K562 (cell line): ENCODE measurements at regions not wholly inside any gene's neighbourhood (a gene's known extent, or its start where the extent isn't known, plus 50 kb on each side); places are given as distances from the start of the nearest gene placed in this dataset.
A peak's percentile ranks its signal among the peaks of the same experiment; 100 is the strongest.

Experiments
- ATAC-seq: fragments of 200-7000 bp; cut with Tn5 transposase; 3 replicates; pipeline ENCODE4 v1.9.1; 2020; ENCODE audit warnings: moderate library complexity
- BruUV-seq: library from RNA; stranded (reverse); fragments of 400-500 nt; replicated peaks from 2 replicates; lab custom pipeline; 2021; lab: Mats Ljungman, UMichigan
- CTCF ChIA-PET: fragments of 300-600 bp; formaldehyde crosslinking; extraction: SDS; loops from one replicate; lab custom pipeline; 2021; ENCODE audit warnings: low intra/inter-chr PET ratio; lab: Yijun Ruan, JAX
- POLR2A ChIA-PET: fragments of 300-600, 350-650 bp; sonication (Branson Sonifier 250); formaldehyde crosslinking; extraction: SDS; loops from one replicate; lab custom pipeline; 2021; ENCODE audit warnings: antibody characterized with exemption, inconsistent platforms; lab: Yijun Ruan, JAX
- DNase-seq, 4 experiments: peaks; one replicate each; pipeline versions ENCODE4 v3.0.0 to v3.0.0-alpha.2; 2011 to 2018; ENCODE audit warnings: low spot score in 3 of 4, mixed read lengths in 3 of 4; ENCODE audit errors: extremely low read depth in 1 of 4
- FAIRE-seq: peaks from 2 replicates; lab custom pipeline; 2011; peaks lifted over from hg19 to GRCh38; lab: Jason Lieb, UNC
- H2AFZ ChIP-seq: 2 replicates; pipeline ENCODE4 v1.6.0; 2011; ENCODE audit warnings: low read depth, low read length, control low read depth, inconsistent platforms
- H3K27ac ChIP-seq: fragments of 200-600 bp; 3 replicates; pipeline ENCODE4 v1.8.0; 2011; ENCODE audit warnings: low read depth, mild to moderate bottlenecking, control low read depth, inconsistent platforms, low read length, moderate library complexity, mixed read lengths; ENCODE audit errors: extremely low read depth
- H3K27me3 ChIP-seq, 2 experiments: fragments of 300-600 bp in 1 of 2; 2 replicates in 1 of 2; 3 replicates in 1 of 2; pipeline versions ENCODE4 v1.6.0 to v1.8.0; 2011; ENCODE audit warnings: inconsistent platforms in 2 of 2, low read length in 2 of 2, mild to moderate bottlenecking in 1 of 2, mixed read lengths in 1 of 2, moderate library complexity in 1 of 2; ENCODE audit not compliant: control insufficient read depth in 2 of 2, insufficient read depth in 2 of 2
- H3K36me3 ChIP-seq: fragments of 300-600 bp; 3 replicates; pipeline ENCODE4 v1.8.0; 2011; ENCODE audit warnings: mild to moderate bottlenecking, low read length, inconsistent platforms; ENCODE audit not compliant: control insufficient read depth, insufficient read depth
- H3K4me1 ChIP-seq, 2 experiments: fragments of 200-600 bp in 1 of 2; replicated peaks in 1 of 2; 2 replicates in 1 of 2; 3 replicates in 1 of 2; pipeline versions ENCODE4 v1.5.1 to v1.8.0; 2011; ENCODE audit warnings: inconsistent platforms in 2 of 2, low read length in 2 of 2, mild to moderate bottlenecking in 1 of 2, mixed read lengths in 1 of 2, moderate library complexity in 1 of 2; ENCODE audit not compliant: control insufficient read depth in 2 of 2, insufficient read depth in 2 of 2
- H3K4me2 ChIP-seq: 2 replicates; pipeline ENCODE4 v1.6.1; 2011; ENCODE audit warnings: low read length, control low read depth, inconsistent platforms, mixed read lengths; ENCODE audit not compliant: insufficient read depth
- H3K4me3 ChIP-seq: fragments of 200-600 bp; sonication (generic), shearing (Covaris generic); 2 replicates; pipeline ENCODE4 v1.5.1; 2016; ENCODE audit warnings: control low read depth, inconsistent platforms
- H3K79me2 ChIP-seq: fragments of 200-600 bp; 3 replicates; pipeline ENCODE4 v1.8.0; 2011; ENCODE audit warnings: low read length, inconsistent platforms; ENCODE audit not compliant: control insufficient read depth, insufficient read depth
- H3K9ac ChIP-seq, 2 experiments: 2 replicates each; pipeline versions ENCODE4 v1.6.0 to v1.6.1; 2011; ENCODE audit warnings: low read depth in 2 of 2, low read length in 2 of 2, control low read depth in 1 of 2, inconsistent platforms in 1 of 2, mild to moderate bottlenecking in 1 of 2, mixed read lengths in 1 of 2; ENCODE audit not compliant: insufficient read depth in 1 of 2
- H3K9me1 ChIP-seq: one replicate; pipeline ENCODE4 v1.6.0; 2011; ENCODE audit warnings: inconsistent platforms, mild to moderate bottlenecking, low read length, moderate library complexity; ENCODE audit not compliant: control insufficient read depth, insufficient read depth
- H3K9me3 ChIP-seq: replicated peaks from 2 replicates; pipeline ENCODE4 v1.5.1; 2011; ENCODE audit warnings: low read depth, low read length, inconsistent platforms; ENCODE audit not compliant: control insufficient read depth, insufficient read depth
- H4K20me1 ChIP-seq: replicated peaks from 2 replicates; pipeline ENCODE4 v1.6.1; 2011; ENCODE audit warnings: low read length, inconsistent platforms, mixed read lengths; ENCODE audit not compliant: control insufficient read depth, insufficient read depth
- AFF4 ChIP-seq: sonication (generic); formaldehyde crosslinking; IDR thresholded peaks from 2 replicates; pipeline ENCODE4 v1.8.0; 2023; ENCODE audit warnings: mild to moderate bottlenecking, missing genetic modification reagents
- CEBPB ChIP-seq: fragments of 450-650 bp; IDR thresholded peaks from 2 replicates; pipeline ENCODE4 v1.6.1; 2016; ENCODE audit warnings: missing genetic modification characterization, missing compliant biosample characterization
- CEBPG ChIP-seq, 3 experiments: fragments of 200-800 bp in 1 of 3; sonication (Bioruptor generic) in 1 of 3; sonication (generic) in 1 of 3; formaldehyde crosslinking in 1 of 3; IDR thresholded peaks in 2 of 3; conservative IDR thresholded peaks in 1 of 3; 2 replicates each; pipeline versions ENCODE4 v1.6.1 to v1.8.0; 2016 to 2022; ENCODE audit warnings: missing compliant biosample characterization in 2 of 3, missing genetic modification characterization in 2 of 3, mild to moderate bottlenecking in 1 of 3, missing genetic modification reagents in 1 of 3
- PCBP1 ChIP-seq: fragments of 200-400 bp; formaldehyde crosslinking; IDR thresholded peaks from 2 replicates; pipeline ENCODE4 v1.6.1; 2018; ENCODE audit warnings: mild to moderate bottlenecking, low read depth, low read length; ENCODE audit not compliant: poor library complexity, severe bottlenecking
- WGBS: fragments of 100-300 bp; shearing (Covaris generic); methylation state at CpG from one replicate; pipeline ENCODE4 v1.1.6; 2016; ENCODE audit warnings: low coverage, mixed read lengths; ENCODE audit not compliant: insufficient coverage; ENCODE audit errors: missing lambda C conversion rate; 5-methylcytosine and 5-hydroxymethylcytosine counted together
- in situ Hi-C: fragments of 300-500 bp; cut with MboI; formaldehyde crosslinking; loops from 4 replicates; pipeline ENCODE4 v1.15.0; 2018; ENCODE audit warnings: inconsistent platforms, mixed read lengths
- intact Hi-C: fragments of 100-400 bp; cut with micrococcal nuclease; formaldehyde crosslinking; loops from 2 replicates; pipeline ENCODE4 v1.14.2; 2022

DNA sequence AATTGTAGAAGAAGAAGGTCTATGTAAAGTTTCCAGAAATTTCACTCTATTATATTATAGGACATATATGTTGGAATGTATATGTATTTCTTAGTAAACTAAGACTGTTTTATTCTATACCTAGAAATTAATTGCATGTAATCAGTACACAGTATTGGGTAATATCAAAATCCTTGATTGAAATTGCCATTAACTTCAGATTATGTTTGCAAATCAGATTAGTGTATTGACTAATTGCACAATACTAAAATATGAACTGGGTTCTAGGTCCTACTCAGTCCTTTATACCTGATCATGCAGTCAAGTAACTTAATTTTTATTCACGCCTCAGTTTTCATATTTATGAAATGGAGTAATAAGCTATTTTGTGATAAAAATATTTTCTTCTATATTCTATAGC is 950.3 kb upstream of the ADGRL3 start:
- Histone ChIP-seq H3K79me2 (no peaks in the 10 kb centered on the region), H3K4me3 (no peak overlapping the region), H4K20me1 (no peaks in the 10 kb centered on the region), H3K4me1 (no peaks in the 10 kb centered on the region), H2AFZ (no peak overlapping the region), H3K9me1 (no peaks in the 10 kb centered on the region), H3K4me2 (no peak overlapping the region), H3K27ac (no peak overlapping the region), H3K36me3 (no peaks in the 10 kb centered on the region), H3K9me3 (no peaks in the 10 kb centered on the region), H3K27me3 (no peaks in the 10 kb centered on the region), H3K9ac (no peak overlapping the region)
- POLR2A ChIA-PET, result no interaction called here
- in situ Hi-C loops (no loop called here), intact Hi-C loops (no loop called here)
- BruUV-seq, result no TSS peak
- TF ChIP-seq CEBPB (peak; percentile 35; the same call in 1 of the 2 replicates), PCBP1 (no peak), AFF4 (CRISPR knock-in tag) (no peak), CEBPG (CRISPR knock-in tag; IDR thresholded peaks at IDR 0.05) (no peak), CEBPG (tag; conservative IDR thresholded peaks at IDR 0.05 in 1 of 2, IDR thresholded peaks at IDR 0.05 in 1 of 2) (peak in 1 of 2 experiments; percentile 52; a peak in 2 of 4 replicates)
- ATAC-seq (no peak), FAIRE-seq (no peak), DNase-seq (no peak)
- 0% methylated on average over 1 of the region's 1 CpG for WGBS
- CTCF ChIA-PET, result no interaction called here
